GM21526 (cell line): ENCODE measurements at regions not wholly inside any gene's neighbourhood (a gene's known extent, or its start where the extent isn't known, plus 50 kb on each side); places are given as distances from the start of the nearest gene placed in this dataset.

Source experiments
- ATAC-seq: cut with Tn5 transposase; IDR thresholded peaks from one replicate; pipeline ENCODE4 v1.9.1; 2021; ENCODE audit warnings: moderate library complexity; ENCODE audit not compliant: unreplicated experiment, low FRiP score

- no peak for ATAC-seq
Measured at GRCh38 chr2:219765231-219765911, 137.9 kb downstream of the SLC4A3 start.

GRCh38 chr2:219766658-219767057 is 139.2 kb downstream of the SLC4A3 start:
- no peak for ATAC-seq

GRCh38 chr2:219769090-219769910 is 141.9 kb downstream of the SLC4A3 start:
- no peak for ATAC-seq

- no peak for ATAC-seq
Measured at GRCh38 chr2:219772103-219772635, 144.7 kb downstream of the SLC4A3 start.

GRCh38 chr2:219772697-219773096 is 145.3 kb downstream of the SLC4A3 start:
- ATAC-seq, result no peak

GRCh38 chr2:219775506-219775905 is 148.1 kb downstream of the SLC4A3 start:
- no peak for ATAC-seq

- no peak for ATAC-seq
Measured at GRCh38 chr2:219777388-219777787, 150.0 kb downstream of the SLC4A3 start.

- ATAC-seq, result no peak
Measured at GRCh38 chr2:219778189-219778588, 150.8 kb downstream of the SLC4A3 start.

- ATAC-seq, result no peak
Measured at GRCh38 chr2:219782737-219783348, 155.4 kb downstream of the SLC4A3 start.

- no peak for ATAC-seq
Measured at GRCh38 chr2:219783359-219783975, 156.0 kb downstream of the SLC4A3 start.

GRCh38 chr2:219784178-219784577 is 156.7 kb downstream of the SLC4A3 start:
- ATAC-seq, result no peak

- ATAC-seq, result no peak
Measured at GRCh38 chr2:219789476-219789875, 162.0 kb downstream of the SLC4A3 start.

GRCh38 chr2:219792446-219792845 is 165.0 kb downstream of the SLC4A3 start:
- ATAC-seq, result no peak

GRCh38 chr2:219798430-219798829 is 171.0 kb downstream of the SLC4A3 start:
- ATAC-seq, result no peak

GRCh38 chr2:219803294-219803693 is 175.9 kb downstream of the SLC4A3 start:
- ATAC-seq, result no peak

- no peak for ATAC-seq
Measured at GRCh38 chr2:219810895-219811294, 183.5 kb downstream of the SLC4A3 start.

GRCh38 chr2:219812672-219813071 is 185.2 kb downstream of the SLC4A3 start:
- ATAC-seq, result no peak

GRCh38 chr2:219820767-219821166 is 193.3 kb downstream of the SLC4A3 start:
- ATAC-seq, result no peak

GRCh38 chr2:219823574-219823973 is 196.1 kb downstream of the SLC4A3 start:
- no peak for ATAC-seq

GRCh38 chr2:219824996-219825395 is 197.6 kb downstream of the SLC4A3 start:
- no peak for ATAC-seq

GRCh38 chr2:219828127-219828526 is 200.7 kb downstream of the SLC4A3 start:
- no peak for ATAC-seq
